ENCODE measurements at regions not wholly inside any gene's neighbourhood (a gene's known extent, or its start where the extent isn't known, plus 50 kb on each side); places are given as distances from the start of the nearest gene placed in this dataset.

DNA sequence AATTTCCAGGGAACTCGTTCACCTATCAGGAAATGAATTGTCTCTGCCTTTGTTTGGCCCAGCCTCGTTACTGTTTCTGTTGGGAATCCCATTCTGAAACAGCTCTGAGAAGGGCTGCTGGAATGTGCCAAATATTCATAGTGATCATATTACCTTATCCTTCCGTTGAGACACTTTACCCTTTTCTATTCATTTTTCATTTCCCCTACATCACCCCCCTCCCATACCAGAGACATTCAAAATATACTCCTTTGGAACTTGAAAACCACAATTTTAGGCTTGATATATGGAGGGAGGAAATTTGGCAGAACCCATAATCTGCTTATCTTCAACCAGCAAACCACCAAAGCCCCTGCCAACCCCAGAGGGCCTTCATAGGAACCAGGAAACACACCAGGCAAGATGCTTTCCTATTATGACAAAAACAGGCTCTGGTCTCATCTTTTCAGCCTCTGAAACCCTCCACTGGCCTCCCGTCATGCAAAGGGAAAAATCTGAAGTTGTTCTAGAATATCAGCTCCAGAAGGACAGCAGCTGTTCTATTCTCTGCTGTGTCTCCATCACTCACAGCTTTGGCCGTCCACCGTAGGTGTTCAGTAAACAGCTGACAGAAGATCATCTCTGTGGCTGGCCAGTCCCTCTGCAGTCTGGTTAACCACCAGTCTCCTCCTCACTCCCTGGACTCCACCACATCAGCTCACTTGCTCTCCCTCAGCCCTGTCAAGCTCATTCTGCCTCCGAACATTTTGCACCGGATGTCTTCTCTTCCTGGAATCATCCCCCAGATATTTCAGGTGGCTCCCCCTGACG is 217.2 kb upstream of the WWC1 start:
- in situ Hi-C loops (cut with HindIII; ENCODE audit: extremely low pct_ligation_motif_present, low pct_unique_long_range_greater_than_20kb): no loop called here
- Histone ChIP-seq H3K27me3 (ENCODE audit: control insufficient read depth in 1 of 2, insufficient read depth in 2 of 2, low read length in 2 of 2) (no peaks in the 10 kb centered on the region), H3K27ac (ENCODE audit: extremely low read length, insufficient read depth, low read length) (no peak overlapping the region), H3K36me3 (replicated peaks in 1 of 2; ENCODE audit: control insufficient read depth in 1 of 2, insufficient read depth in 2 of 2, low read length in 2 of 2) (no peaks in the 10 kb centered on the region), H2AFZ (ENCODE audit: low read length) (no peak overlapping the region), H3K4me2 (ENCODE audit: low read depth, low read length) (no peak overlapping the region), H3K4me1 (ENCODE audit: insufficient read depth, low read length) (no peaks in the 10 kb centered on the region), H4K20me1 (ENCODE audit: insufficient read depth, low read length) (no peaks in the 10 kb centered on the region), H3K4me3 (replicated peaks in 1 of 3; ENCODE audit: insufficient read depth in 1 of 3, low read depth in 2 of 3, low read length in 3 of 3) (no peak overlapping the region), H3K79me2 (ENCODE audit: insufficient read depth, low read length) (no peaks in the 10 kb centered on the region), H3K9me3 (ENCODE audit: low read length) (no peaks in the 10 kb centered on the region), H3K9ac (ENCODE audit: insufficient read depth, low read depth, low read length) (no peak overlapping the region)
- no peak for ATAC-seq
- no peak for TF ChIP-seq ZFX (CRISPR knock-in tag; IDR thresholded peaks at IDR 0.05; ENCODE audit: low read depth)
- TF ChIP-seq FOSL1 (CRISPR knock-in tag; IDR thresholded peaks at IDR 0.05; ENCODE audit: borderline replicate concordance): no peak
- TF ChIP-seq ZNF543 (CRISPR knock-in tag; IDR thresholded peaks at IDR 0.05): no peak
- TF ChIP-seq, protein P1, sequence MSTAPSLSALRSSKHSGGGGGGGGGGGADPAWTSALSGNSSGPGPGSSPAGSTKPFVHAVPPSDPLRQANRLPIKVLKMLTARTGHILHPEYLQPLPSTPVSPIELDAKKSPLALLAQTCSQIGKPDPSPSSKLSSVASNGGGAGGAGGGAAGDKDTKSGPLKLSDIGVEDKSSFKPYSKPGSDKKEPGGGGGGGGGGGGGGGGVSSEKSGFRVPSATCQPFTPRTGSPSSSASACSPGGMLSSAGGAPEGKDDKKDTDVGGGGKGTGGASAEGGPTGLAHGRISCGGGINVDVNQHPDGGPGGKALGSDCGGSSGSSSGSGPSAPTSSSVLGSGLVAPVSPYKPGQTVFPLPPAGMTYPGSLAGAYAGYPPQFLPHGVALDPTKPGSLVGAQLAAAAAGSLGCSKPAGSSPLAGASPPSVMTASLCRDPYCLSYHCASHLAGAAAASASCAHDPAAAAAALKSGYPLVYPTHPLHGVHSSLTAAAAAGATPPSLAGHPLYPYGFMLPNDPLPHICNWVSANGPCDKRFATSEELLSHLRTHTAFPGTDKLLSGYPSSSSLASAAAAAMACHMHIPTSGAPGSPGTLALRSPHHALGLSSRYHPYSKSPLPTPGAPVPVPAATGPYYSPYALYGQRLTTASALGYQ (CRISPR knock-in tag; IDR thresholded peaks at IDR 0.05): no peak
- FAIRE-seq: no peak
- CTCF ChIA-PET (ENCODE audit: low intra/inter-chr PET ratio, low total read pairs): no interaction called here
- BruUV-seq (replicated peaks): no TSS peak
- DNase-seq (ENCODE audit: low spot score): no peak
- POLR2A ChIA-PET: no interaction called here
- 13% methylated on average over 9 of the region's 9 CpGs for WGBS (ENCODE audit: low lambda C conversion rate)
- intact Hi-C loops (cut with micrococcal nuclease; ENCODE audit: unreplicated experiment): no loop called here

DNA sequence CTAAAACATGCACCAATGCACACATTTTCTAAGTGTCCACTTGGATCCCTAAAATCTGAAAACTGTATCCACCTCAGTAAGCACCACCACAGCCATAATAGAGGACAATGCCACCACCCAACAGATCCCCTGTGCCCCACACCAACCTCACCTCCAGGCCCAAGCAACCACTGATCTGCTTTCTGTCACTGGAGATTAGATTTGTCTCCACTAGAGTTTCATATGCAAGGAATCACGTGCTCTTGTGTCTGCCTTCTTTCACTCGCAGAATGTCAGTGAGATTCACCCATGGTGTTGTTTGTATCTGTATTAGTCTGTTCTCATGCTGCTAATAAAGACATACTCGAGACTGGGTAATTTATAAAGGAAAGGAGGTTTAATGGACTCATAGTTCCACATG is 216.1 kb upstream of the WWC1 start:
- no peak for DNase-seq (ENCODE audit: low spot score)
- CTCF ChIA-PET (ENCODE audit: low intra/inter-chr PET ratio, low total read pairs): no interaction called here
- no peak for TF ChIP-seq NR3C1 (CRISPR knock-in tag; IDR thresholded peaks at IDR 0.05)
- no peak for TF ChIP-seq FOXJ3 (CRISPR knock-in tag; IDR thresholded peaks at IDR 0.05; ENCODE audit: borderline replicate concordance)
- no peak for TF ChIP-seq TBP (CRISPR knock-in tag; IDR thresholded peaks at IDR 0.05)
- TF ChIP-seq ZNF333 (CRISPR knock-in tag; IDR thresholded peaks at IDR 0.05; ENCODE audit: borderline replicate concordance): no peak
- no peak for TF ChIP-seq RFX5 (IDR thresholded peaks at IDR 0.05; ENCODE audit: low read depth, low read length)
- no peak for TF ChIP-seq SMC3 (IDR thresholded peaks at IDR 0.05; ENCODE audit: low read length)
- no peak for TF ChIP-seq SCMH1 (CRISPR knock-in tag; IDR thresholded peaks at IDR 0.05; ENCODE audit: borderline replicate concordance)
- no peak for TF ChIP-seq ZFP36 (IDR thresholded peaks at IDR 0.05; ENCODE audit: borderline replicate concordance, low read depth, low read length, partially characterized antibody)
- no peak for TF ChIP-seq ZNF841 (CRISPR knock-in tag; IDR thresholded peaks at IDR 0.05; ENCODE audit: borderline replicate concordance)
- TF ChIP-seq CHD4 (IDR thresholded peaks at IDR 0.05; ENCODE audit: borderline replicate concordance, low read length): no peak
- TF ChIP-seq ZNF12 (CRISPR knock-in tag; IDR thresholded peaks at IDR 0.05): no peak
- TF ChIP-seq ZMAT3 (CRISPR knock-in tag; conservative IDR thresholded peaks at IDR 0.05): no peak
- TF ChIP-seq, protein P2, sequence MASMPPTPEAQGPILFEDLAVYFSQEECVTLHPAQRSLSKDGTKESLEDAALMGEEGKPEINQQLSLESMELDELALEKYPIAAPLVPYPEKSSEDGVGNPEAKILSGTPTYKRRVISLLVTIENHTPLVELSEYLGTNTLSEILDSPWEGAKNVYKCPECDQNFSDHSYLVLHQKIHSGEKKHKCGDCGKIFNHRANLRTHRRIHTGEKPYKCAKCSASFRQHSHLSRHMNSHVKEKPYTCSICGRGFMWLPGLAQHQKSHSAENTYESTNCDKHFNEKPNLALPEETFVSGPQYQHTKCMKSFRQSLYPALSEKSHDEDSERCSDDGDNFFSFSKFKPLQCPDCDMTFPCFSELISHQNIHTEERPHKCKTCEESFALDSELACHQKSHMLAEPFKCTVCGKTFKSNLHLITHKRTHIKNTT (CRISPR knock-in tag; IDR thresholded peaks at IDR 0.05): no peak
- no peak for TF ChIP-seq ZNF775 (CRISPR knock-in tag; IDR thresholded peaks at IDR 0.05; ENCODE audit: borderline replicate concordance)

More for the DNA sequence above, 216.1 kb upstream of the WWC1 start:
- Histone ChIP-seq H3K9me3 (ENCODE audit: low read length) (no peaks in the 10 kb centered on the region), H3K27ac (ENCODE audit: extremely low read length, insufficient read depth, low read length) (no peak overlapping the region), H4K20me1 (ENCODE audit: insufficient read depth, low read length) (no peaks in the 10 kb centered on the region), H3K4me2 (ENCODE audit: low read depth, low read length) (no peak overlapping the region), H3K36me3 (replicated peaks in 1 of 2; ENCODE audit: control insufficient read depth in 1 of 2, insufficient read depth in 2 of 2, low read length in 2 of 2) (no peaks in the 10 kb centered on the region), H3K4me1 (ENCODE audit: insufficient read depth, low read length) (no peaks in the 10 kb centered on the region), H3K27me3 (ENCODE audit: control insufficient read depth in 1 of 2, insufficient read depth in 2 of 2, low read length in 2 of 2) (no peaks in the 10 kb centered on the region), H3K4me3 (replicated peaks in 1 of 3; ENCODE audit: insufficient read depth in 1 of 3, low read depth in 2 of 3, low read length in 3 of 3) (no peak overlapping the region), H3K9ac (ENCODE audit: insufficient read depth, low read depth, low read length) (no peak overlapping the region), H2AFZ (ENCODE audit: low read length) (no peak overlapping the region), H3K79me2 (ENCODE audit: insufficient read depth, low read length) (no peaks in the 10 kb centered on the region)
- ATAC-seq (no peak), FAIRE-seq (no peak)
- WGBS (ENCODE audit: low lambda C conversion rate): 36% methylated on average over 3 of the region's 3 CpGs
- POLR2A ChIA-PET: no interaction called here
- BruUV-seq (replicated peaks): no TSS peak
- in situ Hi-C loops (cut with HindIII; ENCODE audit: extremely low pct_ligation_motif_present, low pct_unique_long_range_greater_than_20kb): no loop called here
- intact Hi-C loops (cut with micrococcal nuclease; ENCODE audit: unreplicated experiment): no loop called here
